GM12874 (cell line): ENCODE measurements at regions not wholly inside any gene's neighbourhood (a gene's known extent, or its start where the extent isn't known, plus 50 kb on each side); places are given as distances from the start of the nearest gene placed in this dataset.

Source experiments
- TF ChIP-seq, protein P1 (sequence below): IDR thresholded peaks from 2 replicates; pipeline ENCODE4 v1.5.1; 2011; ENCODE audit warnings: low read depth, mild to moderate bottlenecking, control low read depth, low read length, moderate library complexity; ENCODE audit not compliant: insufficient read depth

DNA sequence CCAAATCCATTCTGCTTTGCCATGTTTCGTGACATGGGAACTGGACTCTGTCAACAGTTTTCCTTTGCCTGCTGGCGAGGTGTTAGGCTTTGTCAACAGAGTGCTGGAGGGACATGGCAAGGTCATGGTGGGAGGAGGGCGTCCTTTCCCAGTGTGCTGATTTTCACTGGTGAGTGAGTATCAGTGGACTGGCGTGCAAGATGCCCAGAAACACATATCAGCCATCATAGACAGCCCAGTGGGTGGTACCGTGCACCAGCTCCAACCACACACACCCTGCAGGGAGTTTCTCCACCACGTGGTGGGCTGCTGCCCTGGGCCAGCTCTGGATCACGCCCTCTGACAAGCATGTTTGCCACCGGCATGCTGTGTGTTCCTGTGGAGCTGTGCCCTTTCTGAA lies 50.0 kb upstream of the ABL1 start:
- TF ChIP-seq, protein P1, sequence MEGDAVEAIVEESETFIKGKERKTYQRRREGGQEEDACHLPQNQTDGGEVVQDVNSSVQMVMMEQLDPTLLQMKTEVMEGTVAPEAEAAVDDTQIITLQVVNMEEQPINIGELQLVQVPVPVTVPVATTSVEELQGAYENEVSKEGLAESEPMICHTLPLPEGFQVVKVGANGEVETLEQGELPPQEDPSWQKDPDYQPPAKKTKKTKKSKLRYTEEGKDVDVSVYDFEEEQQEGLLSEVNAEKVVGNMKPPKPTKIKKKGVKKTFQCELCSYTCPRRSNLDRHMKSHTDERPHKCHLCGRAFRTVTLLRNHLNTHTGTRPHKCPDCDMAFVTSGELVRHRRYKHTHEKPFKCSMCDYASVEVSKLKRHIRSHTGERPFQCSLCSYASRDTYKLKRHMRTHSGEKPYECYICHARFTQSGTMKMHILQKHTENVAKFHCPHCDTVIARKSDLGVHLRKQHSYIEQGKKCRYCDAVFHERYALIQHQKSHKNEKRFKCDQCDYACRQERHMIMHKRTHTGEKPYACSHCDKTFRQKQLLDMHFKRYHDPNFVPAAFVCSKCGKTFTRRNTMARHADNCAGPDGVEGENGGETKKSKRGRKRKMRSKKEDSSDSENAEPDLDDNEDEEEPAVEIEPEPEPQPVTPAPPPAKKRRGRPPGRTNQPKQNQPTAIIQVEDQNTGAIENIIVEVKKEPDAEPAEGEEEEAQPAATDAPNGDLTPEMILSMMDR: no peak
